Fibroblast of villous mesenchyme (primary cell): ENCODE measurements at regions not wholly inside any gene's neighbourhood (a gene's known extent, or its start where the extent isn't known, plus 50 kb on each side); places are given as distances from the start of the nearest gene placed in this dataset.

Experiments
- DNase-seq: peaks from one replicate; pipeline ENCODE4 v3.0.0-alpha.2; 2010; ENCODE audit warnings: low read depth
- H3K4me3 ChIP-seq: 2 replicates; pipeline ENCODE4 v1.5.1; 2011; ENCODE audit warnings: low read depth, mild to moderate bottlenecking, low read length
- CTCF ChIP-seq: IDR thresholded peaks from 2 replicates; pipeline ENCODE4 v1.5.1; 2012; ENCODE audit warnings: low read depth, mild to moderate bottlenecking, low read length; ENCODE audit not compliant: insufficient read depth

- no peak overlapping the region for H3K4me3 ChIP-seq
- no peak for TF ChIP-seq CTCF
- DNase-seq: no peak
These were observed 375.7 kb upstream of the CDH10 start for GRCh38 chr5:25020454-25020853.

GRCh38 chr5:25009063-25009462 is 364.3 kb upstream of the CDH10 start:
- no peak overlapping the region for H3K4me3 ChIP-seq
- DNase-seq: no peak
- no peak for TF ChIP-seq CTCF

- no peak for TF ChIP-seq CTCF
- no peak overlapping the region for H3K4me3 ChIP-seq
- DNase-seq: peak; percentile 0
These were observed 362.0 kb upstream of the CDH10 start for GRCh38 chr5:25006734-25007133.

- no peak for TF ChIP-seq CTCF
These were observed 361.5 kb upstream of the CDH10 start for GRCh38 chr5:25006237-25006636.

GRCh38 chr5:25005431-25005830 is 360.7 kb upstream of the CDH10 start:
- no peak for DNase-seq
- TF ChIP-seq CTCF: no peak
- no peak overlapping the region for H3K4me3 ChIP-seq

More at GRCh38 chr5:25006237-25006636, 361.5 kb upstream of the CDH10 start:
- no peak overlapping the region for H3K4me3 ChIP-seq
- DNase-seq: no peak

- no peak for TF ChIP-seq CTCF
- no peak for DNase-seq
- H3K4me3 ChIP-seq: no peak overlapping the region
These were observed 357.6 kb upstream of the CDH10 start for GRCh38 chr5:25002371-25002770.

- H3K4me3 ChIP-seq: no peak overlapping the region
- no peak for TF ChIP-seq CTCF
- no peak for DNase-seq
These were observed 355.0 kb upstream of the CDH10 start for GRCh38 chr5:24999732-25000131.
